NCI-H146 treated with DMSO at 0.1 percent for 48 hours (cell line): ENCODE measurements at regions not wholly inside any gene's neighbourhood (a gene's known extent, or its start where the extent isn't known, plus 50 kb on each side); places are given as distances from the start of the nearest gene placed in this dataset.

Source experiments
- DNase-seq: peaks from one replicate; lab custom pipeline; 2025; ENCODE audit not compliant: unreplicated experiment; lab: John Stamatoyannopoulos, UW

- no peak for DNase-seq
Measured at GRCh38 chr4:71151054-71151453, 157.6 kb downstream of the DCK start.

GRCh38 chr4:71156616-71157015, 163.2 kb downstream of the DCK start:
- no peak for DNase-seq

DNA sequence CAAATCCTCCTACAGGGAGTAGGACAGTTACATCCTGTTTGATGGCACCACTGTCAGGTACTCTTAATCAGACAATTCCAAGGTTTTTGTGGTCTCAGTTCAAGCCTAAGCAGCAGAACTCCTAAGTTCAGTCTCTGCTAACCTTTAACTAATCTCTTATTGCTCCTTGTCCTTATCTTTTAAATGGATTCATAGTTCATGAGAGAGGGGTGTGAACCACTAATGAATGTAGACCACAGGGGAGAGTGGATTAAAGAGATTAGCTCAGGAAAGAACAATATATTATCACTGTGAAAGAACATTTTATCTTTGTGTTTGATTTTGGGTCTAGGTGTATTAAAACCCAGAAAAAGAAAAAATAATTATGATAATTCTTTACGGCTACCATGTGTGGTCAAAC, 168.9 kb downstream of the DCK start:
- no peak for DNase-seq

GRCh38 chr4:71163317-71163716, 169.9 kb downstream of the DCK start:
- DNase-seq, result no peak

DNA sequence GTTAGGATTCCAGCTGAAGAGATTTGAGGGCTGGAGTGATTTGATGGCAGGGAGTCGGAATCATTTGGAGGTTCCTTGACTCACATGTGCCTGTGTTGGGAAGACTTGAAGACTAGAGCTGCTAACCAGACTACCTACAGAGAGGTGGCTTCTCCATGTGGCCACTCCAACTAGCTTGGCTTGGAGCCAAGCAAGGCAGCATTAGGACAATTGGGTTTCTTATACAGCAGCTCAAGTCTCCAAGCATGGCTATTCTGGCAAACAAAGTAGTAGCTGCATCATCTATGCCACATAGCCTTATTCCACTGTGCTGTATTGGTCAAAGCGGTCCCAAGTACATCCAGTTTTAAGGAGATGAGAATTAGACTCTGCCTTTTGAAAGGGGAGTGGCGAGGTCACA, 171.7 kb upstream of the SLC4A4 start:
- no peak for DNase-seq

DNA sequence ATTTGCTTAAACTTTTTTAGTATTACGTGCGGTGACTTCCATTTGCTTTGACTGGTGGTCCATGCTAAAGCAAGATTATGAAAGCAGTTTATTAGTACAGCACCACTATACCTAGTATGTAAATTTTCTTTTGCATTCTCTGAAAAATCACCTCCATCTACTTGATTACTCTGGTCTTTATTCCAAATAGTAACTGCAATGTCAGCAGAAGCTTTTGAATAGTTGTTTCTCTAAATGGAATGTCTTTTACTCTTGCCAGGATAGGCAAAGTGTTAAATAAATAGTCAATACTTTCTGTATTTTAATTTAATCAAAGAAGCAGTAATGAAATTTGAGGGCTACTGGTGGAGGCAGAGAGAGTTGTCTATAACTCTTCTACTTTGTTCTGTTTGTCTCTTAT, 167.2 kb upstream of the SLC4A4 start:
- DNase-seq, result no peak

DNA sequence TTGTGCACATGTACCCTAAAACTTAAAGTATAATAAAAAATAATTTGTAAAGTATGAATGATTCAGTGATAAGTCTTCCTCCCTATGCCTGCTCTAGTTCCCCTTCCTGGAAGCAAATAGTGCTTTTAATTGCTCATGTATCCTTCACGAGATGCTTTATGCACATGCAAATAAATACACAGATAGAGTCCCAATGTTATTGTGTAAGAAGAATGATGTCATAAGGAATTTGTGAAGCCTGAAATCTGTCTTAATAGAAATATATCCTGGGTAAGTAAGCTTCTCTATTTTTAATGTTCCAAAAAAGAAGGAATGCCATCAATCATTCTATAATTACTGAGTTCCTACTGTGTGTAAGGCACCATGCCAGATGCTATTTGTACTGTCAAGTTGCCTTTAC, 157.5 kb upstream of the SLC4A4 start:
- DNase-seq, result no peak

- DNase-seq, result peak; percentile 16
Measured at GRCh38 chr4:71184195-71184781, 154.5 kb upstream of the SLC4A4 start.

- no peak for DNase-seq
Measured at GRCh38 chr4:71185037-71185436, 153.8 kb upstream of the SLC4A4 start.

DNA sequence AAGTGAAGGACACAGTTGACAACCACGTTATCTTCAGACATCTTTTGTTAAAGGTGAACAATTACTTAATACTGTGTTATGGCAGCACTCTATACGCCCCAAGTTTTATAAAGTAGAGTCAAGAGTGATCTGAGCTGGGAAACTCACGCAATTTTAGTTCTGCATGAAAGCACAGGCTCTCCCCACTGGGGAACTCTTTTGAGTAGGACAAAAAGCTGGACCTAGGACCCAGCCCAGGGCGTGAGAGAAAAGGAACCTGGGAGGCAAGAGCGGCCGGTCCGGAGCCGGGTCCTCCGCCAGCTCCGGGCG, 152.6 kb upstream of the SLC4A4 start:
- no peak for DNase-seq

DNA sequence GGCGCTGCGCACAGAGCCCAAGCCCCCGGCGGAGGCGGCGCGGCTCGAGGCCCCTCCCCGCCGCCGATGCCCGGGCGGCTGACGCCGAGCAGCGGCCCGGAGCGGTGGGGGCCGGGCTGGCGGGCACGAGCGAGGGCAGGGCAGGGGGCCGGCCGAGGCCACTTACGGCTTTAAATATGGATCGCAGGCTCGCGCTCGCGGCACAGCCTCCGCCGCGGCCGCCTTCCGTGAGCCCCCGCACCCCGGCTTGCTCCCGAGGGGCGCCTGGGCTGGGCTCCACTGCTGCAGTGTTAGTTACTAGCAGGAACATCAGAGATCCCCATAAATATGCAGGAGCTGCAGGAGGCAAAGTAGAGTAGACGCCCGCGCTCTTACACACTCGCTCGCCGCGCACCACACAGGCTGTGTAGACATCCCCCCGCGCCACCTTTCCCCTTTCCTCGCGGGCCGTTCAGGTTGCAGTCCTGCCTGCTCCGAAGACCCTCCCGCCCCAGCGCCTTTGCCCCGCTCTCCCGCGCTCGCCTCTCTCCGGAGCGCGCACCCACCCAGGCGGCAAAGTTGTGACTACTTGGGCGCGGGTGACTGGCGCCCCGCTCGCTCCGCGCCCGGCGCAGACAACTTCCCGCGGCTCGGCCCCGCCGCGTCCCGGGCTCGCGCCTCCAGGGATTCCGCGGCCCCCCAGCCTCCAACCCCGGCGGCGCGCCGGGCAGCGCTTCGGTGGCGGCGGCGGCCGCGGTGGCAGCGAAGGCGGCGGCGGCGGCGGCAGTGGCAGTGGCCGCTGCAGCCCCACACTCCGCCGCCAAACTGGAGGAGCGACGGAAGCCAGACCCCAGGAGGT, 152.0 kb upstream of the SLC4A4 start:
- no peak for DNase-seq

- DNase-seq, result no peak
Measured at GRCh38 chr4:71187404-71188155, 151.2 kb upstream of the SLC4A4 start.

DNA sequence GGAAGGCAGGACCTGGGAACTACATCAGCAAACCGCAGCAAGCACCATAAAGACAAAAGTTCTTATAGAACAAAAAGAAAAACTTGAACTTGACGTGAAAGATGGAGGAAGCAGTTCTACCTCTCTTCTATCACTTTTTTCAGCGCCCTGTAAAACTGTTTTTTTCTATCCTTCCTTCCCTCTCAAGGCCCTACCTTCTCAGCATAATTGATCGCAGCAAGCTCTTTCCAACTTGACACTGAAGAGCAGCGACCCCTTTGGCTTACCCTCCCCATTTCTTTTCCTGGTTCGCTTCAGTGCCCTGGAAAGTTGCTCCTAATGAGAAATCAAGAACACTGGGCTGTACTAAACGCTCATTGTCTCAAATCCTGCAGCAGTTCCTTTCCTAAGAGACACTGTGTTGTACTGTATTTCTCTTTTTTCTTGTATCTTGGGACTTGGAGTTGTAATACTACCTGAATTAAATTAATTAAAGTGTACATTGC, 150.6 kb upstream of the SLC4A4 start:
- no peak for DNase-seq

GRCh38 chr4:71188951-71189350, 149.9 kb upstream of the SLC4A4 start:
- no peak for DNase-seq

- no peak for DNase-seq
Measured at GRCh38 chr4:71189471-71189870, 149.3 kb upstream of the SLC4A4 start.

DNA sequence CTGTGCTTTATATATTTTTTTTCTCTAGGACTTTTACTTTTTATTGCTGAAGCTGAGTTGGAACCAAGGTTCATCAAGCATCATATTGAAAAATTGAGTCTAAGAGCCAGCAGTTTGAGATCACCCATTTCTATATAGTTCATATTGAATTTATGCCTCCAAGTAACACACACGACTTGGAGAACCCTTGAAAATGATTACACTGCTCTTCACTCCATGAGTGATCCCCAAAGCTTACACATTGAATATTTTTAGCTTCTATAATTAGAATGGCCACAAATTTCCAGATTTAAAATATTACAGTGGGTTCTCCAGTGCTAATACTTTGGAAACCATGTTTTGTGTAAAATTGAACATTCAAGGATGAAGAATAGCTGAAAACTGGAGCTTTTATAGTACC, 144.4 kb upstream of the SLC4A4 start:
- no peak for DNase-seq

DNA sequence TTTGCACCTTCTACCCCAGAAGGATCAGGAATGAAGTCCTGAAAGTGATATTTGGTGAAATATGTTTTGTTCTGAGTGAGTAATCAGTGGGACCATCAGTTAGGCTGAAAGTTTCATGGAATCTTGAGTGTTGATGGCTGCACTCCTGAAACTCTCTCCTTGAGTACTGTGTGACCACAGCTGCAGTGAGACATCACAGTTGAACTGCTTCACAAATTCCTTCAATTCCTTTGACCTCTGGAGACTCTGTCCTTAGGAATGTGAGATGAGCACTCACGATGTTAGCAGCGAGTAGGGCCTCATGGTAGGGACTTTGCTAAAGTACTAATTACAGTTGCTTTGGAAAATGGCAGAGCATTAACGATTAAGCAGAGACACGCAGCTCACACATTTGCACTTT, 142.9 kb upstream of the SLC4A4 start:
- no peak for DNase-seq

DNA sequence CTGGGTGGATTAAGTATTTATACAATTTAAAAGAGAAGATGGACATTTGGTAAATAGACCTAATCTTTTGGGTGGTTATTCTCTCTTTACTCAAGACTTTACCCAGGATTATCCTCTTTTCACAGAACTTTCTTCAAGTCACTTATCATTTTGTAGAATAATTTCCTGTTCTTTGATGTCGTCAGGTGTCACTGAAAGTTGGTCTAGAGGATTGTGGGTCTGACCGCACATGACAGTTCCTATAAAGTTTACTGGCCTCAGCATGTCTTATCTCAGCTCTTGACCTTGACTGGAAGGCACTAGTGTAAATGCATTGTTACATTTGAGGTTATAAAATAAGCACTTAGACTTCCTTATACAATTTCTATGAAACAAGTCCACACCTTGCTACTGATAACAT, 139.9 kb upstream of the SLC4A4 start:
- DNase-seq, result no peak

DNA sequence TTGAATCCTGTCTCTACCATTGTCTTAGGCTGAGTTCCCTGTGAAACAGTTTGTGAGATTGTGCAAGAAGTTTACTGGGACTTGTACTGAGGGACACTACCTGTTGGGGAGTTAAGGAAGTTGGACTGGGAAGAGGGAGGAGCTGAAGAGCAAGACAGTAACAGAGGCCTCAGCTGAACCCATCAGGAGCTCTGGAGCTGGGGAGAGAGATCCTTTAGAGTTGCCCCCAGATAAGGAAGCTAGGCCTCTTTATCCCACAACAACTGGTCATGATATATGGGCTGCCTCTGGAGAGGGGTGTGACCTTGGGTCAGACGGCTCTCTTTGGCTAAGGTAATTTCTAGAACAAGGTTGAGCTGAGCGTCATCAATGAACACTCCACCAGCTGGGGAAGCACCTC, 137.8 kb upstream of the SLC4A4 start:
- DNase-seq, result no peak

GRCh38 chr4:71201817-71202576, 136.8 kb upstream of the SLC4A4 start:
- DNase-seq, result no peak

DNA sequence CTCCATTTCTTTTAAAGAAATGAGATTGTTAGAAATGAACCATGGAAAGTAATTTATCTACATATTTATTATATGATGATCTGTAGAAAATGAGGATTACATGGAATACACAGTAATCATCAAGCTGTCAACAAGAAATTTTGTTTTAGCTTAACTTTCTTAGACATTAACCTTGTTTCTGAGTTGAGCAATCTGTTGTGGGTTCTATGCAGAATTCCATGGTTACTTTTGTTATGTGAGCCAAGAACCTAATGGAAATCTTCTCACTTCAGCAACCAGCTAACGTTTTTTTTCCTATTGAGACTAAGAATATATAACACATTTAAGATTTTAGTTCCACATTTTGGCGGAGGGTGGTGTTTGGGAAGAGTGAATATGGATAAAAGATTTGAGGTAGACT, 136.1 kb upstream of the SLC4A4 start:
- DNase-seq, result no peak
